AG10803 (cell line): ENCODE measurements at regions not wholly inside any gene's neighbourhood (a gene's known extent, or its start where the extent isn't known, plus 50 kb on each side); places are given as distances from the start of the nearest gene placed in this dataset.

Experiments
- DNase-seq: peaks from one replicate; pipeline ENCODE4 v3.0.0; 2010; ENCODE audit warnings: low read depth
- H3K4me3 ChIP-seq: 2 replicates; pipeline ENCODE4 v1.5.1; 2011; ENCODE audit warnings: mild to moderate bottlenecking, low read length, control low read depth
- TF ChIP-seq, protein P1 (sequence below): conservative IDR thresholded peaks from 2 replicates; pipeline ENCODE4 v1.5.1; 2011; ENCODE audit warnings: mild to moderate bottlenecking, low read length, control low read depth, inconsistent platforms

GRCh38 chr1:239209591-239209990 is 176.8 kb upstream of the CHRM3 start:
- TF ChIP-seq, protein P1, sequence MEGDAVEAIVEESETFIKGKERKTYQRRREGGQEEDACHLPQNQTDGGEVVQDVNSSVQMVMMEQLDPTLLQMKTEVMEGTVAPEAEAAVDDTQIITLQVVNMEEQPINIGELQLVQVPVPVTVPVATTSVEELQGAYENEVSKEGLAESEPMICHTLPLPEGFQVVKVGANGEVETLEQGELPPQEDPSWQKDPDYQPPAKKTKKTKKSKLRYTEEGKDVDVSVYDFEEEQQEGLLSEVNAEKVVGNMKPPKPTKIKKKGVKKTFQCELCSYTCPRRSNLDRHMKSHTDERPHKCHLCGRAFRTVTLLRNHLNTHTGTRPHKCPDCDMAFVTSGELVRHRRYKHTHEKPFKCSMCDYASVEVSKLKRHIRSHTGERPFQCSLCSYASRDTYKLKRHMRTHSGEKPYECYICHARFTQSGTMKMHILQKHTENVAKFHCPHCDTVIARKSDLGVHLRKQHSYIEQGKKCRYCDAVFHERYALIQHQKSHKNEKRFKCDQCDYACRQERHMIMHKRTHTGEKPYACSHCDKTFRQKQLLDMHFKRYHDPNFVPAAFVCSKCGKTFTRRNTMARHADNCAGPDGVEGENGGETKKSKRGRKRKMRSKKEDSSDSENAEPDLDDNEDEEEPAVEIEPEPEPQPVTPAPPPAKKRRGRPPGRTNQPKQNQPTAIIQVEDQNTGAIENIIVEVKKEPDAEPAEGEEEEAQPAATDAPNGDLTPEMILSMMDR: no peak
- no peak overlapping the region for H3K4me3 ChIP-seq
- DNase-seq: no peak

DNA sequence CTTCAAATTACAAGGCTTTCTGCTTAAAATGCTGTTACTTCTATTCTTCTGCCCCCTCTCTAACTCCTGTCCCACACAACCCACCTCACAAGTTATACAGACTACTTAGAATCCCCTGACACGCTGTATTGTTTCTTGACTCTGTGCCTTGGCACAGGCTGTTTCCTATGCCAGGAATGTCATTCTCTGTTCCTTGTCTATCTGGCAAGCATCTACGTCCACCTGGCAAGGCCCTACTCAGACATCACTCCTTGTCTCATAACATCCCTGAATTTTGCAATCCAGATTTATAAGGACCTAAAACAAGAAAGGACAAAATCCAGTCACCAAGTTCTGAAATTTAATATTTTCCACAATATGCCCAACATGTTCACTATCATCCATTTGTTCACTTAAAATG is 182.0 kb upstream of the CHRM3 start:
- no peak overlapping the region for H3K4me3 ChIP-seq
- DNase-seq: no peak
- TF ChIP-seq, protein P1: no peak

- TF ChIP-seq, protein P1: no peak
- H3K4me3 ChIP-seq: no peak overlapping the region
- DNase-seq: no peak
Measured at GRCh38 chr1:239197871-239198270, 188.5 kb upstream of the CHRM3 start.

GRCh38 chr1:239189998-239190512 is 196.3 kb upstream of the CHRM3 start:
- TF ChIP-seq, protein P1: no peak
- no peak overlapping the region for H3K4me3 ChIP-seq
- DNase-seq: no peak

DNA sequence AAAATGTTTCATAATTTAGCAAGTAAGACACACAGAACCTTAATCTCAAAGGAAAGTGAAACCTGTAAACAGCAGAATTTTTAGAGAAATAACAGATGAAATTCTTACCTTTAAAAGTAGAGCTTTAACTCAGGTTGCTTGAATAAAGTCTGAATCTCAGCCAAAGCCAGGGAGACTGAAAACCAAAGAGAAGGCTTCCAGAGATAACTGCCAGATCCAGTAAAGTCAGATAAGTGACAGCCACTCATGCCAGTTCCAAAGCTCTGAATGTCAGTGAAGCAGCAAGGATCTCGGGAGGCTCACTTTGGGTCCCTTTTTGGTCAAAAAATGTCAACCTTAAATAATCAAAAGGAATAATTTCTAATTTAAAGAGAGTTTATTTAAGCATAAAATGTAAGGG is 199.9 kb upstream of the CHRM3 start:
- H3K4me3 ChIP-seq: no peak overlapping the region
- TF ChIP-seq, protein P1: no peak
- DNase-seq: no peak

DNA sequence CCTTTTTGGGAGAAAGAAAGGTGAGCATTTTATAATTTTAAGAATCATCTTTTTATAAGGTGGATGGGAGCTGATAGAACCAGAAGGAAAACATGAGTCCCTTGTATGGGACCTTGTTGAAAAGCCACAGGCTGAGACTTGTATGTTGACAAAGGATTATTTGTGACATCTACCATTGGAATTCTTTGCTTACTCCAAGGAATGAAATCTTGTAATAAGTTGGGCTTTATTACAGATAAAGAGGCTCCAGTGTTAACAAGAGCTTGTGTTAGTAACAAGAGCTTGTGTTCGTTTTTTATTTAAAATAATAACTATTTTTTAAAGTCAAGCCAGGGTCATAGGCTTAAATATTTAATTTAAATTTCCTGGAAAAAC is 201.1 kb upstream of the CHRM3 start:
- TF ChIP-seq, protein P1: no peak
- no peak for DNase-seq

DNA sequence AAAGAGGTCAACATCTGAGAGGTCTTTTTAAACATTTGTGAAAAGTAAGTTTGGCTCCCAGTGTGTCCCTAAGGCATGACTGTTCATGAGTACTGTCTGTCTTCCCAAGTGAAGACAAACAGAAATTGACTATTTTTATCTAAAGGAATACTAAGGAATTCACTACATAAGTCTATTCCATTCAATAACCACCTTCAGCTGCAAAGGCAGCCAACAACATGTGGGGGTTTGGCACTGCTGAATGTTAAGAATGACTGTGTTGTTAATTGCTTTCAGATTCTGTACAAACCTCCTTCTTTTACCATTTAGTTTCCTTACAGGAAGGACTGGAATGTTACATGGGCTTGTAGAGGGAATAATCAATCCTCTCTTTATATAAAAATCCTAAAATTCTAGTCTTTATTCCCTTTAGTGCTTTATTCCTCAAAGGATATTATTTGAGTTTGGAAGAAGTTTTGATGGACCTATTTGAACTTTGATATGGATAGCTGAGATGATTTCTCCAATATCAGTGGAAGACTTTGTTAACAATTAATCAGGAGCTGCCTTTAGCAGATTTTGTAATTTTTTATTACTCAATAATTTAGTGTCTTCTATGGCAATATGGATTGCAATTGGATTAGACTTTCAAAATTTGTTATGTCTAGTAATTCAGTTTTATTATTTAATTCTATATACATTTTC is 201.7 kb upstream of the CHRM3 start:
- no peak for DNase-seq

More for the DNA sequence above, 201.1 kb upstream of the CHRM3 start:
- H3K4me3 ChIP-seq: no peak overlapping the region

More for the DNA sequence above, 201.7 kb upstream of the CHRM3 start:
- TF ChIP-seq, protein P1: no peak
- H3K4me3 ChIP-seq: no peak overlapping the region
